Gastroesophageal sphincter (tissue), 4 donors: ENCODE measurements at regions not wholly inside any gene's neighbourhood (a gene's known extent, or its start where the extent isn't known, plus 50 kb on each side); places are given as distances from the start of the nearest gene placed in this dataset.

Experiments
- ATAC-seq: fragments of 150-250 bp; one replicate; pipeline ENCODE4 v1.9.1; 2016; ENCODE audit warnings: mild to moderate bottlenecking, moderate library complexity
- H3K27ac ChIP-seq, 4 donors: fragments of 200-600 bp; sonication (generic) in 3 of 4; 1 replicate in 3 of 4; 2 replicates in 1 of 4; pipeline ENCODE4 v1.5.1; 2016 to 2019
- H3K27me3 ChIP-seq: fragments of 200-600 bp; sonication (generic); one replicate; pipeline ENCODE4 v1.5.1; 2019
- H3K36me3 ChIP-seq, 2 donors: fragments of 200-600 bp; sonication (generic); one replicate each; pipeline ENCODE4 v1.5.1; 2019; ENCODE audit warnings: control low read depth in 1 of 2
- H3K4me1 ChIP-seq, 3 donors: fragments of 200-600 bp; sonication (generic); 1 replicate in 2 of 3; 2 replicates in 1 of 3; pipeline ENCODE4 v1.5.1; 2016 to 2019; ENCODE audit warnings: control low read depth in 2 of 3
- H3K4me3 ChIP-seq, 2 donors: fragments of 200-600 bp; sonication (generic); one replicate each; pipeline ENCODE4 v1.5.1; 2019; ENCODE audit warnings: mild to moderate bottlenecking in 1 of 2, moderate library complexity in 1 of 2
- H3K9me3 ChIP-seq, 3 donors: fragments of 200-600 bp; sonication (generic); one replicate each; pipeline ENCODE4 v1.5.1; 2017 to 2019; ENCODE audit warnings: control low read depth in 2 of 3
- EP300 ChIP-seq: sonication (generic); formaldehyde crosslinking; IDR thresholded peaks from one replicate; pipeline ENCODE4 v1.6.1; 2017; ENCODE audit warnings: antibody characterized with exemption, mild to moderate bottlenecking
- POLR2A ChIP-seq, 2 donors: fragments of 450-650 bp; IDR thresholded peaks; one replicate each; pipeline ENCODE4 v1.6.1; 2017; ENCODE audit warnings: antibody characterized with exemption in 2 of 2, mild to moderate bottlenecking in 2 of 2, moderate library complexity in 1 of 2
- POLR2AphosphoS5 ChIP-seq: sonication (generic); formaldehyde crosslinking; IDR thresholded peaks from one replicate; pipeline ENCODE4 v1.6.1; 2017; ENCODE audit warnings: antibody characterized with exemption
- WGBS, 2 donors: methylation state at CpG; one replicate each; pipeline ENCODE4 v1.1.5; 2018; ENCODE audit warnings: low coverage in 1 of 2; 5-methylcytosine and 5-hydroxymethylcytosine counted together
- TF ChIP-seq, protein P1 (sequence below), 4 experiments: fragments of 200-600 bp in 2 of 4; fragments of 450-650 bp in 2 of 4; sonication (generic) in 1 of 4; IDR thresholded peaks; one replicate each; pipeline ENCODE4 v1.5.1; 2017 to 2019; ENCODE audit warnings: antibody characterized with exemption in 4 of 4, mild to moderate bottlenecking in 2 of 4, moderate library complexity in 2 of 4

- H3K27ac ChIP-seq: no peak overlapping the region
- no peaks in the 10 kb centered on the region for H3K36me3 ChIP-seq
- no peaks in the 10 kb centered on the region for H3K27me3 ChIP-seq
- no peak overlapping the region for H3K4me3 ChIP-seq
- 52 to 54% methylated on average over 4 of the region's 4 CpGs for WGBS, 2 donors
- H3K4me1 ChIP-seq: no peaks in the 10 kb centered on the region
- ATAC-seq: no peak
- H3K9me3 ChIP-seq: no peaks in the 10 kb centered on the region
- no peak for TF ChIP-seq POLR2A (IDR thresholded peaks at IDR 0.05)
- TF ChIP-seq EP300: no peak
- TF ChIP-seq POLR2AphosphoS5: no peak
- TF ChIP-seq, protein P1, sequence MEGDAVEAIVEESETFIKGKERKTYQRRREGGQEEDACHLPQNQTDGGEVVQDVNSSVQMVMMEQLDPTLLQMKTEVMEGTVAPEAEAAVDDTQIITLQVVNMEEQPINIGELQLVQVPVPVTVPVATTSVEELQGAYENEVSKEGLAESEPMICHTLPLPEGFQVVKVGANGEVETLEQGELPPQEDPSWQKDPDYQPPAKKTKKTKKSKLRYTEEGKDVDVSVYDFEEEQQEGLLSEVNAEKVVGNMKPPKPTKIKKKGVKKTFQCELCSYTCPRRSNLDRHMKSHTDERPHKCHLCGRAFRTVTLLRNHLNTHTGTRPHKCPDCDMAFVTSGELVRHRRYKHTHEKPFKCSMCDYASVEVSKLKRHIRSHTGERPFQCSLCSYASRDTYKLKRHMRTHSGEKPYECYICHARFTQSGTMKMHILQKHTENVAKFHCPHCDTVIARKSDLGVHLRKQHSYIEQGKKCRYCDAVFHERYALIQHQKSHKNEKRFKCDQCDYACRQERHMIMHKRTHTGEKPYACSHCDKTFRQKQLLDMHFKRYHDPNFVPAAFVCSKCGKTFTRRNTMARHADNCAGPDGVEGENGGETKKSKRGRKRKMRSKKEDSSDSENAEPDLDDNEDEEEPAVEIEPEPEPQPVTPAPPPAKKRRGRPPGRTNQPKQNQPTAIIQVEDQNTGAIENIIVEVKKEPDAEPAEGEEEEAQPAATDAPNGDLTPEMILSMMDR (IDR thresholded peaks at IDR 0.05): no peak
Measured at GRCh38 chr11:109795234-109795633, 298.0 kb upstream of the ZC3H12C start.

GRCh38 chr11:109796253-109796652, 296.9 kb upstream of the ZC3H12C start:
- no peak for ATAC-seq
- Histone ChIP-seq H3K36me3 (no peaks in the 10 kb centered on the region), H3K4me3 (no peak overlapping the region), H3K27ac (no peak overlapping the region), H3K27me3 (no peaks in the 10 kb centered on the region), H3K9me3 (no peaks in the 10 kb centered on the region), H3K4me1 (no peaks in the 10 kb centered on the region)
- 71 to 93% methylated on average over 1 to 2 of the region's 2 CpGs for WGBS, 2 donors
- TF ChIP-seq POLR2A (IDR thresholded peaks at IDR 0.05) (no peak), EP300 (no peak), POLR2AphosphoS5 (no peak)
- TF ChIP-seq, protein P1 (IDR thresholded peaks at IDR 0.05): no peak

DNA sequence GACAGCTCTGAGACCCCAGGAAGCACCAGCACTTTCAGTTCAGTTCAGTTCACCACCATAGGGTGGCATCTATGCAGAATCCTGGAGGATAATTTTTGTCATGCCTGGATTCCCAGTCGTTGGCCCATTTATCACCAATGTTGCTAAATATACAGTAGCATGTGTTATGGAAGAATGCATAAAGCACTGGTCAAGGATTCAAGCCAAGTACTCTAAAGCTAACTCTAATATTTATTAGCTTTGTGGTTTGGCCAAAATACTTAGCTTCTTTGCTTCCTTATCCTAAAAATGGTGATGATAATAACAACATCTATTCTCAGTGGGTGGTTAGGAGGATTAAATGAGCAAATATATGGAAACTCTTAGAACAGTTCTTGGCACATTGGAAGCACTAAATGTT, 294.7 kb upstream of the ZC3H12C start:
- no peak for TF ChIP-seq POLR2A (IDR thresholded peaks at IDR 0.05)
- TF ChIP-seq POLR2AphosphoS5: no peak
- Histone ChIP-seq H3K36me3 (no peaks in the 10 kb centered on the region), H3K27me3 (no peaks in the 10 kb centered on the region), H3K27ac (no peak overlapping the region), H3K4me1 (no peaks in the 10 kb centered on the region), H3K9me3 (no peaks in the 10 kb centered on the region), H3K4me3 (no peak overlapping the region)
- 43 to 67% methylated on average over 1 of the region's 1 CpG for WGBS, 2 donors
- ATAC-seq: no peak

- Histone ChIP-seq H3K27me3 (no peaks in the 10 kb centered on the region), H3K36me3 (no peaks in the 10 kb centered on the region), H3K4me1 (no peaks in the 10 kb centered on the region), H3K9me3 (no peaks in the 10 kb centered on the region), H3K4me3 (no peak overlapping the region), H3K27ac (no peak overlapping the region)
- ATAC-seq: no peak
- TF ChIP-seq POLR2AphosphoS5 (no peak), EP300 (no peak), POLR2A (IDR thresholded peaks at IDR 0.05) (no peak)
- TF ChIP-seq, protein P1 (IDR thresholded peaks at IDR 0.05): no peak
- 50 to 61% methylated on average over 2 of the region's 2 CpGs for whole genome bisulfite sequencing, 2 donors
Measured at GRCh38 chr11:109799604-109800003, 293.6 kb upstream of the ZC3H12C start.

GRCh38 chr11:109804911-109805310, 288.3 kb upstream of the ZC3H12C start:
- no peak overlapping the region for H3K4me3 ChIP-seq

More at GRCh38 chr11:109804911-109805310, 288.3 kb upstream of the ZC3H12C start:
- Histone ChIP-seq H3K9me3 (peaks cover 2 to 21% (median 2%) of the 10 kb centered on the region in 3 donors), H3K27ac (no peak overlapping the region), H3K4me1 (no peaks in the 10 kb centered on the region), H3K27me3 (no peaks in the 10 kb centered on the region), H3K36me3 (no peaks in the 10 kb centered on the region)
- TF ChIP-seq, protein P1 (IDR thresholded peaks at IDR 0.05): no peak
- TF ChIP-seq POLR2AphosphoS5 (no peak), POLR2A (IDR thresholded peaks at IDR 0.05) (no peak), EP300 (no peak)
- WGBS, 2 donors: no CpG with 5 or more reads among the region's 1 CpG
- ATAC-seq: no peak
